GM23338 (cell line): ENCODE measurements at regions not wholly inside any gene's neighbourhood (a gene's known extent, or its start where the extent isn't known, plus 50 kb on each side); places are given as distances from the start of the nearest gene placed in this dataset.

ENCODE experiments used
- ATAC-seq: fragments of 200-7000 bp; cut with Tn5 transposase; 3 replicates; pipeline ENCODE4 v1.9.1; 2020
- DNase-seq: peaks from one replicate; pipeline ENCODE4 v3.0.0-alpha.2; 2015; ENCODE audit warnings: low spot score
- H2AFZ ChIP-seq: fragments of 200-600 bp; sonication (generic); 2 replicates; pipeline ENCODE4 v1.8.0; 2016; ENCODE audit warnings: antibody characterized with exemption, mild to moderate bottlenecking, moderate library complexity
- H3F3A ChIP-seq: fragments of 200-600 bp; sonication (generic); replicated peaks from 2 replicates; pipeline ENCODE4 v1.8.0; 2017; ENCODE audit warnings: antibody characterized with exemption, mixed run types, low read depth
- H3K27ac ChIP-seq: fragments of 200-600 bp; sonication (generic); 2 replicates; pipeline ENCODE4 v1.6.1; 2016; ENCODE audit warnings: low read depth
- H3K27me3 ChIP-seq: fragments of 200-600 bp; sonication (generic); 2 replicates; pipeline ENCODE4 v1.8.0; 2016; ENCODE audit warnings: mild to moderate bottlenecking, mixed run types, moderate library complexity; ENCODE audit not compliant: insufficient read depth
- H3K36me3 ChIP-seq: fragments of 200-600 bp; sonication (generic); 2 replicates; pipeline ENCODE4 v1.8.0; 2016; ENCODE audit warnings: mild to moderate bottlenecking; ENCODE audit not compliant: insufficient read depth
- H3K4me1 ChIP-seq: fragments of 200-600 bp; sonication (generic); 2 replicates; pipeline ENCODE4 v1.8.0; 2016; ENCODE audit warnings: mild to moderate bottlenecking, moderate library complexity; ENCODE audit not compliant: insufficient read depth
- H3K4me2 ChIP-seq: fragments of 200-600 bp; sonication (generic); 2 replicates; pipeline ENCODE4 v1.7.1; 2017; ENCODE audit warnings: mixed run types
- H3K4me3 ChIP-seq: fragments of 200-600 bp; sonication (generic); 2 replicates; pipeline ENCODE4 v1.6.1; 2016; ENCODE audit warnings: mixed run types
- H3K79me2 ChIP-seq: fragments of 200-600 bp; sonication (generic); replicated peaks from 2 replicates; pipeline ENCODE4 v1.8.0; 2017; ENCODE audit warnings: mild to moderate bottlenecking; ENCODE audit not compliant: insufficient read depth
- H3K9me2 ChIP-seq: fragments of 200-600 bp; sonication (generic); 2 replicates; pipeline ENCODE4 v1.8.0; 2017; ENCODE audit not compliant: insufficient read depth
- H4K20me1 ChIP-seq: fragments of 200-600 bp; sonication (generic); replicated peaks from 2 replicates; pipeline ENCODE4 v1.8.0; 2017; ENCODE audit warnings: mild to moderate bottlenecking; ENCODE audit not compliant: insufficient read depth
- H3K27ac Mint-ChIP-seq: 2 replicates; pipeline ENCODE4 v1.8.0; 2020; ENCODE audit warnings: inconsistent platforms, mild to moderate bottlenecking, moderate library complexity, mixed read lengths
- H3K27me3 Mint-ChIP-seq: 3 replicates; pipeline ENCODE4 v1.8.0; 2022; ENCODE audit warnings: low read depth, mild to moderate bottlenecking, moderate library complexity, mixed read lengths, inconsistent platforms; ENCODE audit not compliant: insufficient read depth, poor library complexity
- H3K36me3 Mint-ChIP-seq: 3 replicates; pipeline ENCODE4 v1.8.0; 2021; ENCODE audit warnings: low read depth, mild to moderate bottlenecking, inconsistent platforms, moderate library complexity, mixed read lengths
- H3K4me1 Mint-ChIP-seq: 3 replicates; pipeline ENCODE4 v1.8.0; 2020; ENCODE audit warnings: mild to moderate bottlenecking, inconsistent platforms, mixed read lengths
- H3K4me3 Mint-ChIP-seq: 3 replicates; pipeline ENCODE4 v1.8.0; 2021; ENCODE audit warnings: moderate library complexity, mild to moderate bottlenecking, inconsistent platforms, mixed read lengths
- H3K9me3 Mint-ChIP-seq: 3 replicates; pipeline ENCODE4 v1.8.0; 2020; ENCODE audit warnings: moderate library complexity, mild to moderate bottlenecking, inconsistent platforms, mixed read lengths
- CTCF ChIP-seq, 2 experiments: fragments of 200-600 bp in 1 of 2; sonication (generic) in 1 of 2; conservative IDR thresholded peaks; 2 replicates each; pipeline versions ENCODE4 v1.5.1 to v1.6.1; 2016 to 2017; ENCODE audit warnings: antibody characterized with exemption in 2 of 2, low read depth in 2 of 2, mild to moderate bottlenecking in 2 of 2, moderate library complexity in 1 of 2
- ETS1 ChIP-seq: IDR thresholded peaks from 2 replicates; pipeline ENCODE4 v1.6.1; 2016; ENCODE audit warnings: antibody characterized with exemption
- EZH2 ChIP-seq: fragments of 200-600 bp; sonication (generic); IDR thresholded peaks from one replicate; pipeline ENCODE4 v1.8.0; 2017; ENCODE audit warnings: antibody characterized with exemption, mild to moderate bottlenecking, low read depth; ENCODE audit not compliant: unreplicated experiment
- EZH2phosphoT487 ChIP-seq: fragments of 200-600 bp; sonication (generic); IDR thresholded peaks from one replicate; pipeline ENCODE4 v1.8.1; 2018; ENCODE audit warnings: antibody characterized with exemption; ENCODE audit not compliant: unreplicated experiment
- JUNB ChIP-seq: IDR thresholded peaks from one replicate; pipeline ENCODE4 v1.6.1; 2016; ENCODE audit warnings: antibody characterized with exemption; ENCODE audit not compliant: unreplicated experiment
- NANOG ChIP-seq: IDR thresholded peaks from 2 replicates; pipeline ENCODE4 v1.6.1; 2016; ENCODE audit warnings: antibody characterized with exemption, borderline replicate concordance
- POLR2AphosphoS5 ChIP-seq: IDR thresholded peaks from 2 replicates; pipeline ENCODE4 v1.6.1; 2016; ENCODE audit warnings: antibody characterized with exemption, low read depth
- REST ChIP-seq: IDR thresholded peaks from one replicate; pipeline ENCODE4 v1.6.1; 2018; ENCODE audit warnings: antibody characterized with exemption; ENCODE audit not compliant: unreplicated experiment
- STAT1 ChIP-seq: IDR thresholded peaks from one replicate; pipeline ENCODE4 v1.6.1; 2016; ENCODE audit warnings: antibody characterized with exemption; ENCODE audit not compliant: unreplicated experiment
- ZNF114 ChIP-seq: fragments of 250-450 bp; sonication (Bioruptor Pico); IDR thresholded peaks from 2 replicates; pipeline ENCODE4 v1.5.0; 2020; ENCODE audit warnings: mild to moderate bottlenecking, moderate library complexity
- ZNF331 ChIP-seq: fragments of 250-450 bp; sonication (Bioruptor Pico); IDR thresholded peaks from 2 replicates; pipeline ENCODE4 v1.5.0; 2020; ENCODE audit warnings: low read depth, mild to moderate bottlenecking, moderate library complexity

- no peak for DNase-seq
- TF ChIP-seq CTCF (conservative IDR thresholded peaks at IDR 0.05; ENCODE audit: low read depth in 2 of 2) (peak in 1 of 2 experiments; percentile 43; a peak in 3 of 4 replicates), ZNF114 (CRISPR knock-in tag) (no peak)
- no peaks in the 10 kb centered on the region for H3K27me3 Mint-ChIP-seq
- no peak overlapping the region for H3K4me3 Mint-ChIP-seq
- H3K9me3 Mint-ChIP-seq, result peaks cover 2% of the 10 kb centered on the region
- Histone ChIP-seq H4K20me1 (no peaks in the 10 kb centered on the region), H2AFZ (no peak overlapping the region), H3K4me2 (no peak overlapping the region), H3K9me2 (0 out of 2 replicates have a peak, but pooled peaks cover 6% of the 10 kb centered on the region), H3F3A (no peaks in the 10 kb centered on the region), H3K27me3 (no peaks in the 10 kb centered on the region), H3K79me2 (no peaks in the 10 kb centered on the region), H3K27ac (no peak overlapping the region), H3K4me1 (no peaks in the 10 kb centered on the region), H3K36me3 (no peaks in the 10 kb centered on the region), H3K4me3 (no peak overlapping the region)
- no peak for ATAC-seq
- no peak overlapping the region for H3K27ac Mint-ChIP-seq
- H3K4me1 Mint-ChIP-seq, result no peaks in the 10 kb centered on the region; the same call in 2 of the 3 replicates
- H3K36me3 Mint-ChIP-seq, result 0 out of 3 replicates have a peak, but pooled peaks cover under 1% of the 10 kb centered on the region
These were observed 65.4 kb upstream of the RNF180 start for GRCh38 chr5:64100203-64100602.

- H3K4me3 Mint-ChIP-seq, result no peak overlapping the region
- no peaks in the 10 kb centered on the region; the same call in 2 of the 3 replicates for H3K4me1 Mint-ChIP-seq
- no peaks in the 10 kb centered on the region for H3K27me3 ChIP-seq
- peaks cover under 1% of the 10 kb centered on the region; the same call in 2 of the 3 replicates for H3K9me3 Mint-ChIP-seq
- H3K27me3 Mint-ChIP-seq, result no peaks in the 10 kb centered on the region
- no peaks in the 10 kb centered on the region for H3K36me3 ChIP-seq
- no peaks in the 10 kb centered on the region for H3K4me1 ChIP-seq
- H4K20me1 ChIP-seq, result no peaks in the 10 kb centered on the region
- ATAC-seq (no peak), DNase-seq (no peak)
- H2AFZ ChIP-seq, result no peak overlapping the region
- no peaks in the 10 kb centered on the region for H3F3A ChIP-seq
- 0 out of 2 replicates have a peak, but pooled peaks cover 6% of the 10 kb centered on the region for H3K9me2 ChIP-seq
- H3K27ac ChIP-seq, result no peak overlapping the region
- no peak overlapping the region for H3K4me2 ChIP-seq
- H3K36me3 Mint-ChIP-seq, result no peaks in the 10 kb centered on the region
- H3K4me3 ChIP-seq, result no peak overlapping the region
- no peak overlapping the region for H3K27ac Mint-ChIP-seq
- H3K79me2 ChIP-seq, result no peaks in the 10 kb centered on the region
- TF ChIP-seq ETS1 (no peak), EZH2phosphoT487 (no peak), CTCF (conservative IDR thresholded peaks at IDR 0.05; ENCODE audit: low read depth in 2 of 2) (no peak), POLR2AphosphoS5 (no peak), JUNB (no peak), ZNF114 (CRISPR knock-in tag) (no peak), EZH2 (no peak), STAT1 (no peak), REST (no peak), ZNF331 (CRISPR knock-in tag) (no peak), NANOG (no peak)
These were observed 68.9 kb upstream of the RNF180 start for GRCh38 chr5:64096771-64097170.
